ENCODE measurements at regions not wholly inside any gene's neighbourhood (a gene's known extent, or its start where the extent isn't known, plus 50 kb on each side); places are given as distances from the start of the nearest gene placed in this dataset.

- FAIRE-seq: no peak
- DNase-seq (ENCODE audit: insufficient read length, low spot score): no peak
Observed at GRCh38 chr21:38144193-38144592, 112.6 kb upstream of the KCNJ15 start.

GRCh38 chr21:38145104-38145503 lies 111.7 kb upstream of the KCNJ15 start:
- FAIRE-seq (no peak), DNase-seq (ENCODE audit: insufficient read length, low spot score) (no peak)

GRCh38 chr21:38147391-38147790 lies 109.4 kb upstream of the KCNJ15 start:
- no peak for FAIRE-seq

GRCh38 chr21:38148046-38148445 lies 108.7 kb upstream of the KCNJ15 start:
- FAIRE-seq (no peak), DNase-seq (ENCODE audit: insufficient read length, low spot score) (no peak)

More at GRCh38 chr21:38147391-38147790, 109.4 kb upstream of the KCNJ15 start:
- DNase-seq (ENCODE audit: insufficient read length, low spot score): no peak

GRCh38 chr21:38151021-38151645 lies 105.7 kb upstream of the KCNJ15 start:
- DNase-seq (ENCODE audit: insufficient read length, low spot score) (no peak), FAIRE-seq (no peak)

GRCh38 chr21:38156200-38156599 lies 100.6 kb upstream of the KCNJ15 start:
- no peak for FAIRE-seq
- no peak for DNase-seq (ENCODE audit: insufficient read length, low spot score)

GRCh38 chr21:38159355-38159754 lies 97.4 kb upstream of the KCNJ15 start:
- FAIRE-seq: peak; percentile 90
- DNase-seq (ENCODE audit: insufficient read length, low spot score): peak; percentile 50

GRCh38 chr21:38165466-38166172 lies 91.2 kb upstream of the KCNJ15 start:
- DNase-seq (ENCODE audit: insufficient read length, low spot score): no peak
- no peak for FAIRE-seq

GRCh38 chr21:38166173-38166535 lies 90.6 kb upstream of the KCNJ15 start:
- no peak for DNase-seq (ENCODE audit: insufficient read length, low spot score)
- no peak for FAIRE-seq

- FAIRE-seq: no peak
- no peak for DNase-seq (ENCODE audit: insufficient read length, low spot score)
Observed at GRCh38 chr21:38167345-38167744, 89.4 kb upstream of the KCNJ15 start.

GRCh38 chr21:38170283-38170682 lies 86.5 kb upstream of the KCNJ15 start:
- no peak for FAIRE-seq
- DNase-seq (ENCODE audit: insufficient read length, low spot score): no peak

- no peak for DNase-seq (ENCODE audit: insufficient read length, low spot score)
- FAIRE-seq: no peak
Observed at GRCh38 chr21:38170704-38171682, 85.8 kb upstream of the KCNJ15 start.

- no peak for FAIRE-seq
- DNase-seq (ENCODE audit: insufficient read length, low spot score): no peak
Observed at GRCh38 chr21:38171723-38172344, 85.0 kb upstream of the KCNJ15 start.

GRCh38 chr21:38173276-38174035 lies 83.3 kb upstream of the KCNJ15 start:
- no peak for DNase-seq (ENCODE audit: insufficient read length, low spot score)
- no peak for FAIRE-seq

GRCh38 chr21:38175306-38175705 lies 81.5 kb upstream of the KCNJ15 start:
- FAIRE-seq: no peak
- DNase-seq (ENCODE audit: insufficient read length, low spot score): no peak

- FAIRE-seq (no peak), DNase-seq (ENCODE audit: insufficient read length, low spot score) (no peak)
Observed at GRCh38 chr21:38177919-38178652, 78.7 kb upstream of the KCNJ15 start.

- DNase-seq (ENCODE audit: insufficient read length, low spot score): no peak
Observed at GRCh38 chr21:38178653-38179470, 77.9 kb upstream of the KCNJ15 start.

GRCh38 chr21:38179511-38179910 lies 77.3 kb upstream of the KCNJ15 start:
- FAIRE-seq: no peak
- DNase-seq (ENCODE audit: insufficient read length, low spot score): no peak

More at GRCh38 chr21:38178653-38179470, 77.9 kb upstream of the KCNJ15 start:
- no peak for FAIRE-seq

GRCh38 chr21:38181096-38181495 lies 75.7 kb upstream of the KCNJ15 start:
- no peak for DNase-seq (ENCODE audit: insufficient read length, low spot score)

More at GRCh38 chr21:38181096-38181495, 75.7 kb upstream of the KCNJ15 start:
- no peak for FAIRE-seq
